ENCODE measurements at regions not wholly inside any gene's neighbourhood (a gene's known extent, or its start where the extent isn't known, plus 50 kb on each side); places are given as distances from the start of the nearest gene placed in this dataset.
A peak's percentile ranks its signal among the peaks of the same experiment; 100 is the strongest.

GRCh38 chr5:143966280-143966679, 154.3 kb downstream of the HMHB1 start:
- H3K36me3 ChIP-seq, result no peaks in the 10 kb centered on the region
- no peaks in the 10 kb centered on the region for H3K9me3 ChIP-seq
- 97% methylated on average over 1 of the region's 1 CpG for WGBS
- no peak overlapping the region for H3K4me3 ChIP-seq
- TF ChIP-seq POLR2AphosphoS5 (IDR thresholded peaks at IDR 0.05), result no peak
- TF ChIP-seq POLR2A (IDR thresholded peaks at IDR 0.05), result no peak
- TF ChIP-seq EP300 (IDR thresholded peaks at IDR 0.05), result no peak
- TF ChIP-seq, protein P1, sequence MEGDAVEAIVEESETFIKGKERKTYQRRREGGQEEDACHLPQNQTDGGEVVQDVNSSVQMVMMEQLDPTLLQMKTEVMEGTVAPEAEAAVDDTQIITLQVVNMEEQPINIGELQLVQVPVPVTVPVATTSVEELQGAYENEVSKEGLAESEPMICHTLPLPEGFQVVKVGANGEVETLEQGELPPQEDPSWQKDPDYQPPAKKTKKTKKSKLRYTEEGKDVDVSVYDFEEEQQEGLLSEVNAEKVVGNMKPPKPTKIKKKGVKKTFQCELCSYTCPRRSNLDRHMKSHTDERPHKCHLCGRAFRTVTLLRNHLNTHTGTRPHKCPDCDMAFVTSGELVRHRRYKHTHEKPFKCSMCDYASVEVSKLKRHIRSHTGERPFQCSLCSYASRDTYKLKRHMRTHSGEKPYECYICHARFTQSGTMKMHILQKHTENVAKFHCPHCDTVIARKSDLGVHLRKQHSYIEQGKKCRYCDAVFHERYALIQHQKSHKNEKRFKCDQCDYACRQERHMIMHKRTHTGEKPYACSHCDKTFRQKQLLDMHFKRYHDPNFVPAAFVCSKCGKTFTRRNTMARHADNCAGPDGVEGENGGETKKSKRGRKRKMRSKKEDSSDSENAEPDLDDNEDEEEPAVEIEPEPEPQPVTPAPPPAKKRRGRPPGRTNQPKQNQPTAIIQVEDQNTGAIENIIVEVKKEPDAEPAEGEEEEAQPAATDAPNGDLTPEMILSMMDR (IDR thresholded peaks at IDR 0.05), result no peak
- no peaks in the 10 kb centered on the region for H3K4me1 ChIP-seq
- H3K27ac ChIP-seq, result no peak overlapping the region
- DNase-seq (ENCODE audit: low spot score in 2 of 2), result no peak
- H3K27me3 ChIP-seq, result no peaks in the 10 kb centered on the region

DNA sequence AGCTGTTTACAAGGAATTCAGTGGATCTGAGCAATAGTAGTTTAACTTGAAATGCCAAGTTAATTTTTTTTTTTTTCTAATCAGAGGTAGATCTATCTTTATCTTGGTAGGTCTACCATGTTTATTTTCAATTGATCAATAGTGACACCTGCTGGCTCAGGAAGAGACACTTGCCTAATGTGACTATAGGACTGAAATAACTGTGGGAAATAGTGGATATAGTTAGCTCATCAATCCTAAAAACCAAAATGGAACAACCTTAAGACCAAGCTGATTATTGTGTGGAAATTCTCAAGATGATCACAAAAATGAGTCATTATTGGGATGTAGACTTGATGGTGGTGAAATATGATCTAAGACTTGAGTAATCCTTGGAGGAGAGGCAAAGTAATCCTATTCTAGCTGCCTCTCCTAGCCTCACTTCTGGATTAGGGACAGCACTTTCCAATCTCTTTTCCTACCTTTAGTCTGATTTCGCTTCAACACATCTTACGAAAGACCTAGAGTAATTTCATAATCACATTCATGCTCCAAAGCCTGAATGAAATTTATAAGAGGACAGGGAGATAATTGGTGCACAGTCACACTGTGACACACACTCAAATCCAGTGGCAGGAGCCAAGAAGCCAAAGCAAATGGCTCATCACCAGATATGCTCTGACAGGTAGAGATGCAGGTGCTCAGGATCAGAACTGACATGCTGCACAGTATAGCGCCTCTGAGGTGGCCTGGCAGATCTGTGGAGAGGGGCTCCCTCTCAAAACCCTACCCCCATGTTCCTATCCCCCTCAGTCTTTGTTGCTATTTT, 156.3 kb downstream of the HMHB1 start:
- H3K36me3 ChIP-seq, result no peaks in the 10 kb centered on the region
- H3K4me3 ChIP-seq, result no peak overlapping the region
- DNase-seq (ENCODE audit: low spot score in 2 of 2), result no peak
- 88% methylated on average over 3 of the region's 3 CpGs for WGBS
- H3K27me3 ChIP-seq, result no peaks in the 10 kb centered on the region
- H3K4me1 ChIP-seq, result no peaks in the 10 kb centered on the region
- no peak overlapping the region for H3K27ac ChIP-seq
- TF ChIP-seq EP300 (IDR thresholded peaks at IDR 0.05), result no peak
- TF ChIP-seq, protein P1 (IDR thresholded peaks at IDR 0.05), result peak in 1 of 2 donors; percentile 28
- no peaks in the 10 kb centered on the region for H3K9me3 ChIP-seq

GRCh38 chr5:143970159-143970558, 158.2 kb downstream of the HMHB1 start:
- no peak overlapping the region for H3K4me3 ChIP-seq
- no peak overlapping the region for H3K27ac ChIP-seq
- no peaks in the 10 kb centered on the region for H3K4me1 ChIP-seq
- no peaks in the 10 kb centered on the region for H3K27me3 ChIP-seq
- WGBS, result 89% methylated on average over 3 of the region's 3 CpGs
- TF ChIP-seq POLR2A (IDR thresholded peaks at IDR 0.05) (no peak), EP300 (IDR thresholded peaks at IDR 0.05) (no peak), POLR2AphosphoS5 (IDR thresholded peaks at IDR 0.05) (no peak)
- TF ChIP-seq, protein P1 (IDR thresholded peaks at IDR 0.05), result no peak
- no peaks in the 10 kb centered on the region for H3K36me3 ChIP-seq
- no peaks in the 10 kb centered on the region for H3K9me3 ChIP-seq
- no peak for DNase-seq (ENCODE audit: low spot score in 2 of 2)

DNA sequence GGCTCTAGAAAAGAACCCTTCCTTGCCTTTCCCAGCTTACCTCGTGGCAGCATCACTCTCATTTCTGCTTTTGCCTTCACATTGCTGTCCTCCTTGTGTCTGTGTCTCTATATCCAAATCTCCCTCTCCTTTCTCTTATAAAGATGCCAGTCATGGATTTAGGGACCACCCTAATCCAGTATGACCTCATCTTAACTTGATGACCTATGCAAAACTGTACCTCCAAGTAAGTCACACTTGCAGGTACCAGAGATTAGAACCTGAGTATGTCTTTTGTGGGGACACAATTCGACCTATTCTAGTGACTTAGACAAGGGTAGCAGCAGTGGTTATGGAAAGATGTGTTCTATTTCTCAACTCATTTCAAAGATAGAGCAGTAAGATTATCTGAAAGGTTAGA, 160.1 kb downstream of the HMHB1 start:
- TF ChIP-seq POLR2AphosphoS5 (IDR thresholded peaks at IDR 0.05) (no peak), EP300 (IDR thresholded peaks at IDR 0.05) (no peak), POLR2A (IDR thresholded peaks at IDR 0.05) (no peak)
- TF ChIP-seq, protein P1 (IDR thresholded peaks at IDR 0.05), result no peak
- Histone ChIP-seq H3K27ac (no peak overlapping the region), H3K36me3 (no peaks in the 10 kb centered on the region), H3K4me3 (no peak overlapping the region), H3K9me3 (no peaks in the 10 kb centered on the region), H3K4me1 (no peaks in the 10 kb centered on the region), H3K27me3 (no peaks in the 10 kb centered on the region)
- WGBS, result 88% methylated on average over 2 of the region's 2 CpGs
- no peak for DNase-seq (ENCODE audit: low spot score in 2 of 2)

GRCh38 chr5:143976055-143976454, 164.1 kb downstream of the HMHB1 start:
- no peaks in the 10 kb centered on the region for H3K4me1 ChIP-seq
- WGBS, result 94% methylated on average over 1 of the region's 1 CpG
- H3K9me3 ChIP-seq, result no peaks in the 10 kb centered on the region
- no peaks in the 10 kb centered on the region for H3K27me3 ChIP-seq
- no peak for TF ChIP-seq POLR2AphosphoS5 (IDR thresholded peaks at IDR 0.05)
- TF ChIP-seq, protein P1 (IDR thresholded peaks at IDR 0.05), result no peak
- TF ChIP-seq POLR2A (IDR thresholded peaks at IDR 0.05), result no peak
- TF ChIP-seq EP300 (IDR thresholded peaks at IDR 0.05), result no peak
- H3K4me3 ChIP-seq, result no peak overlapping the region
- no peak for DNase-seq (ENCODE audit: low spot score in 2 of 2)
- H3K36me3 ChIP-seq, result no peaks in the 10 kb centered on the region
- H3K27ac ChIP-seq, result no peak overlapping the region

Data from suprapubic skin (tissue), 4 donors.